ENCODE measurements at regions not wholly inside any gene's neighbourhood (a gene's known extent, or its start where the extent isn't known, plus 50 kb on each side); places are given as distances from the start of the nearest gene placed in this dataset.

DNA sequence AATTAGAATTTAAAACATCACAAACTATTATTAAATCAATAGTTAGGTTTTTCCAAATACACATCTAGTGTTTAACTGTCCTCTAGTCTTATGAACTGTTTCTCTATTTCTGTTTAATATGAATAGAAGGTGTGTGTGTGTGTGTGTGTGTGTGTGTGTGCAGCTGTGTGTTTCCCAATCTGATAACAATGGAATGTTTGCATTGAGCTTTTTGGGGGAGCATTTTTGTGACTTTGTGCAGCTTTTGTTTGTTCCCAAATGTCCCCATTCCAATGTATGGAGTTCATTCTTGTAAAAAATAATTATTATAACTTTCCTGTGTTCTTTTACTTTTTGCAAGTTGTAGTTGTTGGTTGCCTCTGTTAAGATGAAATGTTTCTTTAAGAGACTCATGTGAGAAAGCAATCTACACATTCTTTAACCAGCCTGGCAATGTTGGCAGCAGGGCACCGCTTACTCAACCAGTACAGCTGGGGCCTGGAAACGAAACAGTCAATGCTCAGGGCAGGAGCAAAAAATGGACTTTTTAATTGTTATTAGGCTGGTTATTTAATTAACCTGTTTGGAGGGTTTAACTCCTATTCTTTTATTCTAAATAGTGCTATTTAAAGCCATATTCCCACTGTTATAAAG, 354.3 kb downstream of the SRGAP2C start:
- ChIA-PET POLR2A (ENCODE audit: unreplicated experiment) (no interaction called here), CTCF (no interaction called here)
- Histone ChIP-seq H3K14ac (replicated peaks; ENCODE audit: low read depth, low read length) (no peak overlapping the region), H3K9me1 (ENCODE audit: insufficient read depth, low read length) (no peaks in the 10 kb centered on the region), H2AK9ac (replicated peaks; ENCODE audit: low read depth, low read length, poor library complexity) (no peak overlapping the region), H4K91ac (ENCODE audit: insufficient read depth, low read depth, low read length) (no peak overlapping the region), H2AK5ac (ENCODE audit: low read depth, low read length) (no peak overlapping the region), H2BK20ac (ENCODE audit: low read depth, low read length) (no peak overlapping the region), H2BK15ac (ENCODE audit: low read depth, low read length) (no peak overlapping the region), H3K4me3 (ENCODE audit: insufficient read depth, low read depth, low read length) (no peak overlapping the region), H3K4me1 (ENCODE audit: control insufficient read depth, insufficient read depth, low read length) (no peaks in the 10 kb centered on the region), H3K56ac (ENCODE audit: extremely low read depth, insufficient read depth, low read length) (no peak overlapping the region), H2AFZ (replicated peaks; ENCODE audit: low read length, poor library complexity) (no peak overlapping the region), H3K18ac (ENCODE audit: low read depth, low read length) (no peak overlapping the region), H3K79me1 (ENCODE audit: low read depth in 1 of 2, low read length in 2 of 2) (no peaks in the 10 kb centered on the region), H4K5ac (ENCODE audit: low read depth, low read length) (no peak overlapping the region), H2BK5ac (ENCODE audit: low read depth, low read length, poor library complexity, severe bottlenecking) (no peak overlapping the region), H3K27me3 (ENCODE audit: control insufficient read depth, insufficient read depth, low read length) (no peaks in the 10 kb centered on the region), H3K4ac (ENCODE audit: low read depth, low read length) (no peak overlapping the region), H4K8ac (ENCODE audit: low read depth in 2 of 2, low read length in 2 of 2) (no peak overlapping the region), H3K36me3 (ENCODE audit: control insufficient read depth, insufficient read depth, low read length) (no peaks in the 10 kb centered on the region), H3K27ac (ENCODE audit: insufficient read depth, low read length) (no peak overlapping the region), H3K9ac (ENCODE audit: low read depth, low read length) (no peak overlapping the region), H3K9me3 (ENCODE audit: control insufficient read depth, insufficient read depth, low read length) (no peaks in the 10 kb centered on the region), H3K23ac (ENCODE audit: low read depth, low read length) (no peak overlapping the region), H4K20me1 (ENCODE audit: insufficient read depth, low read length) (no peaks in the 10 kb centered on the region), H3K4me2 (ENCODE audit: low read depth, low read length) (no peak overlapping the region), H2BK120ac (ENCODE audit: low read depth, low read length) (no peak overlapping the region)
- in situ Hi-C loops (cut with MboI; ENCODE audit: low sequenced_read_pairs): no loop called here
- no CpG with 5 or more reads among the region's 2 CpGs for WGBS, 2 experiments (ENCODE audit: extremely low coverage in 2 of 2, insufficient read length in 1 of 2)
- no TSS peak for BruUV-seq (replicated peaks)
- intact Hi-C loops (cut with micrococcal nuclease): no loop called here
- no peak for TF ChIP-seq RCOR1 (IDR thresholded peaks at IDR 0.05; ENCODE audit: insufficient replicate concordance, low read length)
- no peak for TF ChIP-seq CEBPB (IDR thresholded peaks at IDR 0.05; ENCODE audit: low read depth, low read length)
- TF ChIP-seq MXI1 (IDR thresholded peaks at IDR 0.05; ENCODE audit: borderline replicate concordance, low read depth, low read length): no peak
- TF ChIP-seq SMC3 (IDR thresholded peaks at IDR 0.05; ENCODE audit: low read depth, low read length): no peak
- TF ChIP-seq, protein P1, sequence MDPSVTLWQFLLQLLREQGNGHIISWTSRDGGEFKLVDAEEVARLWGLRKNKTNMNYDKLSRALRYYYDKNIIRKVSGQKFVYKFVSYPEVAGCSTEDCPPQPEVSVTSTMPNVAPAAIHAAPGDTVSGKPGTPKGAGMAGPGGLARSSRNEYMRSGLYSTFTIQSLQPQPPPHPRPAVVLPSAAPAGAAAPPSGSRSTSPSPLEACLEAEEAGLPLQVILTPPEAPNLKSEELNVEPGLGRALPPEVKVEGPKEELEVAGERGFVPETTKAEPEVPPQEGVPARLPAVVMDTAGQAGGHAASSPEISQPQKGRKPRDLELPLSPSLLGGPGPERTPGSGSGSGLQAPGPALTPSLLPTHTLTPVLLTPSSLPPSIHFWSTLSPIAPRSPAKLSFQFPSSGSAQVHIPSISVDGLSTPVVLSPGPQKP (IDR thresholded peaks at IDR 0.05; ENCODE audit: borderline replicate concordance, low read depth, low read length): no peak
- no peak for TF ChIP-seq NFE2L2 (IDR thresholded peaks at IDR 0.05; ENCODE audit: low read depth, low read length)
- TF ChIP-seq FOS (IDR thresholded peaks at IDR 0.05; ENCODE audit: low read depth, low read length): no peak
- TF ChIP-seq, protein P2, sequence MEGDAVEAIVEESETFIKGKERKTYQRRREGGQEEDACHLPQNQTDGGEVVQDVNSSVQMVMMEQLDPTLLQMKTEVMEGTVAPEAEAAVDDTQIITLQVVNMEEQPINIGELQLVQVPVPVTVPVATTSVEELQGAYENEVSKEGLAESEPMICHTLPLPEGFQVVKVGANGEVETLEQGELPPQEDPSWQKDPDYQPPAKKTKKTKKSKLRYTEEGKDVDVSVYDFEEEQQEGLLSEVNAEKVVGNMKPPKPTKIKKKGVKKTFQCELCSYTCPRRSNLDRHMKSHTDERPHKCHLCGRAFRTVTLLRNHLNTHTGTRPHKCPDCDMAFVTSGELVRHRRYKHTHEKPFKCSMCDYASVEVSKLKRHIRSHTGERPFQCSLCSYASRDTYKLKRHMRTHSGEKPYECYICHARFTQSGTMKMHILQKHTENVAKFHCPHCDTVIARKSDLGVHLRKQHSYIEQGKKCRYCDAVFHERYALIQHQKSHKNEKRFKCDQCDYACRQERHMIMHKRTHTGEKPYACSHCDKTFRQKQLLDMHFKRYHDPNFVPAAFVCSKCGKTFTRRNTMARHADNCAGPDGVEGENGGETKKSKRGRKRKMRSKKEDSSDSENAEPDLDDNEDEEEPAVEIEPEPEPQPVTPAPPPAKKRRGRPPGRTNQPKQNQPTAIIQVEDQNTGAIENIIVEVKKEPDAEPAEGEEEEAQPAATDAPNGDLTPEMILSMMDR (conservative IDR thresholded peaks at IDR 0.05; ENCODE audit: low read depth, low read length): no peak
- no peak for TF ChIP-seq MAZ (IDR thresholded peaks at IDR 0.05; ENCODE audit: borderline replicate concordance, low read depth, low read length)
- no peak for ATAC-seq (ENCODE audit: low read depth)
- dilution Hi-C loops (cut with HindIII; ENCODE audit: low sequenced_read_pairs, unreplicated experiment): no loop called here
- DNase-seq: no peak
